Prostate gland (tissue), 2 donors: ENCODE measurements at regions not wholly inside any gene's neighbourhood (a gene's known extent, or its start where the extent isn't known, plus 50 kb on each side); places are given as distances from the start of the nearest gene placed in this dataset.

Experiments used
- POLR2A ChIP-seq: fragments of 450-650 bp; IDR thresholded peaks from one replicate; pipeline ENCODE4 v1.6.1; 2016; ENCODE audit warnings: antibody characterized with exemption, mild to moderate bottlenecking
- POLR2AphosphoS5 ChIP-seq: sonication (generic); formaldehyde crosslinking; IDR thresholded peaks from one replicate; pipeline ENCODE4 v1.6.1; 2017; ENCODE audit warnings: antibody characterized with exemption
- TF ChIP-seq, protein P1 (sequence below), 4 experiments: fragments of 200-600 bp in 2 of 4; fragments of 450-650 bp in 2 of 4; sonication (generic) in 2 of 4; IDR thresholded peaks; 1 replicate in 3 of 4; 2 replicates in 1 of 4; pipeline ENCODE4 v1.5.1; 2016 to 2019; ENCODE audit warnings: antibody characterized with exemption in 4 of 4, mild to moderate bottlenecking in 2 of 4, moderate library complexity in 2 of 4

DNA sequence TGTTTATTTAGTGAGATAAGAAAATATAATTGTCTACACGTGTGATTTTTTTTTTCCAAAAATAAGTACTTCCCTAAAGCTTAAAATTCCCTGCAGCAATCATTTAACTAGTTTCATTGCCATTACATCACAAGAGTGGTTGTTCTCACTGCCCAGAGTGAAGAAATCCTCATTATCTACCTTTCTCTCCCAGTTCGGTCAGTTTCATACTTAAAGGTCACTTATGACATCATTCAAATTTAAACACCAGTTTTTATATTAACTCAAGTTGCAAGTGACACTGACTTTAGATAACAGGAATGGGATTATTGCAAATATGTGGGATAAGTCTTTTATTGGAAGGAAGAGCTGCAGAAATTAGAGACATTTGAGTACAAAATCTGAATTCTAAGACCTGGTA, 1699.8 kb upstream of the IGFBP7 start:
- TF ChIP-seq, protein P1, sequence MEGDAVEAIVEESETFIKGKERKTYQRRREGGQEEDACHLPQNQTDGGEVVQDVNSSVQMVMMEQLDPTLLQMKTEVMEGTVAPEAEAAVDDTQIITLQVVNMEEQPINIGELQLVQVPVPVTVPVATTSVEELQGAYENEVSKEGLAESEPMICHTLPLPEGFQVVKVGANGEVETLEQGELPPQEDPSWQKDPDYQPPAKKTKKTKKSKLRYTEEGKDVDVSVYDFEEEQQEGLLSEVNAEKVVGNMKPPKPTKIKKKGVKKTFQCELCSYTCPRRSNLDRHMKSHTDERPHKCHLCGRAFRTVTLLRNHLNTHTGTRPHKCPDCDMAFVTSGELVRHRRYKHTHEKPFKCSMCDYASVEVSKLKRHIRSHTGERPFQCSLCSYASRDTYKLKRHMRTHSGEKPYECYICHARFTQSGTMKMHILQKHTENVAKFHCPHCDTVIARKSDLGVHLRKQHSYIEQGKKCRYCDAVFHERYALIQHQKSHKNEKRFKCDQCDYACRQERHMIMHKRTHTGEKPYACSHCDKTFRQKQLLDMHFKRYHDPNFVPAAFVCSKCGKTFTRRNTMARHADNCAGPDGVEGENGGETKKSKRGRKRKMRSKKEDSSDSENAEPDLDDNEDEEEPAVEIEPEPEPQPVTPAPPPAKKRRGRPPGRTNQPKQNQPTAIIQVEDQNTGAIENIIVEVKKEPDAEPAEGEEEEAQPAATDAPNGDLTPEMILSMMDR (IDR thresholded peaks at IDR 0.05): no peak
- TF ChIP-seq POLR2A: no peak
- TF ChIP-seq POLR2AphosphoS5: no peak
